ENCODE measurements at regions not wholly inside any gene's neighbourhood (a gene's known extent, or its start where the extent isn't known, plus 50 kb on each side); places are given as distances from the start of the nearest gene placed in this dataset.

DNA sequence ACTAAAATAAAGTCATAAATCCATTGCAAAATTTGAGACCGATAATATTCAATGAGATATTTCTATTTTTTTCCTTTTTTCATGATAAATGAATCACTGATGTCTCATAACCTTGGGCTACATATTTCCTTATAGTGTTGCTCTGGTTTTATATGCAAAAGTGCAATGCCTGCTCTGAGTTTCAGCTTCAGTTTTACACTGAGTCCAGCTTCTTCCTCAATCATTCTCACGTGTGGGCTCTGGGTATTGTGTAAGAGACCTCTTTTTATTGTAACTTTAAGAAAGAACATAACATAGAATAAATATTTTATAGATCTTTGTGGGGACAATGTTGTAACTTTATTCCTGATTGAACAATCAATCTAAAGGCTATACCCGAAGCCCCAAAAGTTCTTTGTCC is 280.2 kb upstream of the EDNRB start (continued):
- TF ChIP-seq STAG1 (CRISPR knock-in tag; IDR thresholded peaks at IDR 0.05) = no peak
- no peak for TF ChIP-seq NRL (CRISPR knock-in tag; IDR thresholded peaks at IDR 0.05; ENCODE audit: borderline replicate concordance)
- TF ChIP-seq, protein P1, sequence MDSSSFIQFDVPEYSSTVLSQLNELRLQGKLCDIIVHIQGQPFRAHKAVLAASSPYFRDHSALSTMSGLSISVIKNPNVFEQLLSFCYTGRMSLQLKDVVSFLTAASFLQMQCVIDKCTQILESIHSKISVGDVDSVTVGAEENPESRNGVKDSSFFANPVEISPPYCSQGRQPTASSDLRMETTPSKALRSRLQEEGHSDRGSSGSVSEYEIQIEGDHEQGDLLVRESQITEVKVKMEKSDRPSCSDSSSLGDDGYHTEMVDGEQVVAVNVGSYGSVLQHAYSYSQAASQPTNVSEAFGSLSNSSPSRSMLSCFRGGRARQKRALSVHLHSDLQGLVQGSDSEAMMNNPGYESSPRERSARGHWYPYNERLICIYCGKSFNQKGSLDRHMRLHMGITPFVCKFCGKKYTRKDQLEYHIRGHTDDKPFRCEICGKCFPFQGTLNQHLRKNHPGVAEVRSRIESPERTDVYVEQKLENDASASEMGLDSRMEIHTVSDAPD (CRISPR knock-in tag; IDR thresholded peaks at IDR 0.05) = no peak

DNA sequence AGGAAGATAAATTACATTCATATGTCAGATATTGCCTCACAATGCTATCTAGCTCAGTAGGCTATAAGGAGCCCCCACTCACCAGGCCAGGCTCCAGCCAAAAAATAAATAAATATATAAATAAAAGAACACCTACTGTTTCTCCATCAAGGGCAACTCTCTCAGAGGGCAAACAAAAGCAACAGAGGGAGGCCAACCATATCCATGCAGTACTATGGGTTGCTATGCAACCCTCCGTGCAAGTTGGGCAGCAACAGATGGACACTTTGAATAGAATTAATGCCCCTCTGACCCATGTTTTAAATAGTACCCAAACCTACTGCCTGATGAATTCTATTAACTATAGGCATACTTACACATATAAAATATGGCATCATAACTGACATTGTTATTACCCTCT is 279.8 kb upstream of the EDNRB start:
- ATAC-seq (no peak), DNase-seq (ENCODE audit: low spot score) (no peak), FAIRE-seq (no peak)
- no peaks in the 10 kb centered on the region for H3K27me3 ChIP-seq (ENCODE audit: control insufficient read depth in 1 of 2, insufficient read depth in 2 of 2, low read length in 2 of 2)
- in situ Hi-C loops (cut with HindIII; ENCODE audit: extremely low pct_ligation_motif_present, low pct_unique_long_range_greater_than_20kb) (no loop called here), intact Hi-C loops (cut with micrococcal nuclease; ENCODE audit: unreplicated experiment) (no loop called here)
- no TSS peak for BruUV-seq (replicated peaks)
- 0% methylated on average over 1 of the region's 1 CpG for WGBS (ENCODE audit: low lambda C conversion rate)
- H3K79me2 ChIP-seq (ENCODE audit: insufficient read depth, low read length) = no peaks in the 10 kb centered on the region
- H3K9ac ChIP-seq (ENCODE audit: insufficient read depth, low read depth, low read length) = no peak overlapping the region
- no peaks in the 10 kb centered on the region for H4K20me1 ChIP-seq (ENCODE audit: insufficient read depth, low read length)
- H3K27ac ChIP-seq (ENCODE audit: extremely low read length, insufficient read depth, low read length) = no peak overlapping the region
- no peak for TF ChIP-seq ZNF335 (CRISPR knock-in tag; IDR thresholded peaks at IDR 0.05)
- TF ChIP-seq ZNF720 (CRISPR knock-in tag; IDR thresholded peaks at IDR 0.05) = no peak
- no peak for TF ChIP-seq MYC (CRISPR knock-in tag; IDR thresholded peaks at IDR 0.05; ENCODE audit: borderline replicate concordance)
- TF ChIP-seq, protein P2, sequence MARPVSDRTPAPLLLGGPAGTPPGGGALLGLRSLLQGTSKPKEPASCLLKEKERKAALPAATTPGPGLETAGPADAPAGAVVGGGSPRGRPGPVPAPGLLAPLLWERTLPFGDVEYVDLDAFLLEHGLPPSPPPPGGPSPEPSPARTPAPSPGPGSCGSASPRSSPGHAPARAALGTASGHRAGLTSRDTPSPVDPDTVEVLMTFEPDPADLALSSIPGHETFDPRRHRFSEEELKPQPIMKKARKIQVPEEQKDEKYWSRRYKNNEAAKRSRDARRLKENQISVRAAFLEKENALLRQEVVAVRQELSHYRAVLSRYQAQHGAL (CRISPR knock-in tag; IDR thresholded peaks at IDR 0.05; ENCODE audit: not compliant biosample characterization) = no peak
- TF ChIP-seq ZSCAN29 (CRISPR knock-in tag; conservative IDR thresholded peaks at IDR 0.05) = no peak
- TF ChIP-seq, protein P3, sequence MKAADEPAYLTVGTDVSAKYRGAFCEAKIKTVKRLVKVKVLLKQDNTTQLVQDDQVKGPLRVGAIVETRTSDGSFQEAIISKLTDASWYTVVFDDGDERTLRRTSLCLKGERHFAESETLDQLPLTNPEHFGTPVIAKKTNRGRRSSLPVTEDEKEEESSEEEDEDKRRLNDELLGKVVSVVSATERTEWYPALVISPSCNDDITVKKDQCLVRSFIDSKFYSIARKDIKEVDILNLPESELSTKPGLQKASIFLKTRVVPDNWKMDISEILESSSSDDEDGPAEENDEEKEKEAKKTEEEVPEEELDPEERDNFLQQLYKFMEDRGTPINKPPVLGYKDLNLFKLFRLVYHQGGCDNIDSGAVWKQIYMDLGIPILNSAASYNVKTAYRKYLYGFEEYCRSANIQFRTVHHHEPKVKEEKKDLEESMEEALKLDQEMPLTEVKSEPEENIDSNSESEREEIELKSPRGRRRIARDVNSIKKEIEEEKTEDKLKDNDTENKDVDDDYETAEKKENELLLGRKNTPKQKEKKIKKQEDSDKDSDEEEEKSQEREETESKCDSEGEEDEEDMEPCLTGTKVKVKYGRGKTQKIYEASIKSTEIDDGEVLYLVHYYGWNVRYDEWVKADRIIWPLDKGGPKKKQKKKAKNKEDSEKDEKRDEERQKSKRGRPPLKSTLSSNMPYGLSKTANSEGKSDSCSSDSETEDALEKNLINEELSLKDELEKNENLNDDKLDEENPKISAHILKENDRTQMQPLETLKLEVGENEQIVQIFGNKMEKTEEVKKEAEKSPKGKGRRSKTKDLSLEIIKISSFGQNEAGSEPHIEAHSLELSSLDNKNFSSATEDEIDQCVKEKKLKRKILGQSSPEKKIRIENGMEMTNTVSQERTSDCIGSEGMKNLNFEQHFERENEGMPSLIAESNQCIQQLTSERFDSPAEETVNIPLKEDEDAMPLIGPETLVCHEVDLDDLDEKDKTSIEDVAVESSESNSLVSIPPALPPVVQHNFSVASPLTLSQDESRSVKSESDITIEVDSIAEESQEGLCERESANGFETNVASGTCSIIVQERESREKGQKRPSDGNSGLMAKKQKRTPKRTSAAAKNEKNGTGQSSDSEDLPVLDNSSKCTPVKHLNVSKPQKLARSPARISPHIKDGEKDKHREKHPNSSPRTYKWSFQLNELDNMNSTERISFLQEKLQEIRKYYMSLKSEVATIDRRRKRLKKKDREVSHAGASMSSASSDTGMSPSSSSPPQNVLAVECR (CRISPR knock-in tag; IDR thresholded peaks at IDR 0.05; ENCODE audit: borderline replicate concordance) = no peak
- no peak for TF ChIP-seq SIX1 (CRISPR knock-in tag; IDR thresholded peaks at IDR 0.05; ENCODE audit: borderline replicate concordance)
- TF ChIP-seq HMG20B (CRISPR knock-in tag; conservative IDR thresholded peaks at IDR 0.05) = no peak
- no peak overlapping the region for H3K4me2 ChIP-seq (ENCODE audit: low read depth, low read length)
- ChIA-PET CTCF (ENCODE audit: low intra/inter-chr PET ratio, low total read pairs) (no interaction called here), POLR2A (no interaction called here)
- H3K36me3 ChIP-seq (replicated peaks in 1 of 2; ENCODE audit: control insufficient read depth in 1 of 2, insufficient read depth in 2 of 2, low read length in 2 of 2) = no peaks in the 10 kb centered on the region
- no peak overlapping the region for H2AFZ ChIP-seq (ENCODE audit: low read length)
- H3K4me3 ChIP-seq (replicated peaks in 1 of 3; ENCODE audit: insufficient read depth in 1 of 3, low read depth in 2 of 3, low read length in 3 of 3) = no peak overlapping the region
- H3K9me3 ChIP-seq (ENCODE audit: low read length) = no peaks in the 10 kb centered on the region
- no peaks in the 10 kb centered on the region for H3K4me1 ChIP-seq (ENCODE audit: insufficient read depth, low read length)

Measured in HepG2 (cell line).